ENCODE measurements at regions not wholly inside any gene's neighbourhood (a gene's known extent, or its start where the extent isn't known, plus 50 kb on each side); places are given as distances from the start of the nearest gene placed in this dataset.

GRCh38 chr4:187158003-187158402 lies 434.3 kb upstream of the FAT1 start:
- TF ChIP-seq CTCF (IDR thresholded peaks at IDR 0.05), result no peak
- 75 to 82% (median 77%) methylated on average over 10 of the region's 10 CpGs for WGBS, 4 donors
- no peak for DNase-seq
- Histone ChIP-seq H3K4me1 (replicated peaks in 1 of 2) (no peaks in the 10 kb centered on the region), H3K4me3 (no peak overlapping the region), H3K27me3 (no peaks in the 10 kb centered on the region), H3K36me3 (replicated peaks in 1 of 2) (no peaks in the 10 kb centered on the region), H3K9me3 (replicated peaks in 1 of 3) (no peaks in the 10 kb centered on the region), H3K27ac (no peak overlapping the region)
- intact Hi-C loops (cut with DNase I), result no loop called here

GRCh38 chr4:187160486-187160885 lies 436.8 kb upstream of the FAT1 start:
- Histone ChIP-seq H3K4me3 (no peak overlapping the region), H3K27me3 (no peaks in the 10 kb centered on the region), H3K9me3 (replicated peaks in 1 of 3) (no peaks in the 10 kb centered on the region), H3K27ac (no peak overlapping the region), H3K4me1 (replicated peaks in 1 of 2) (no peaks in the 10 kb centered on the region), H3K36me3 (replicated peaks in 1 of 2) (no peaks in the 10 kb centered on the region)
- no peak for DNase-seq
- 81 to 93% (median 89%) methylated on average over 3 of the region's 3 CpGs for WGBS, 4 donors
- intact Hi-C loops (cut with DNase I), result no loop called here
- TF ChIP-seq POLR2A (IDR thresholded peaks at IDR 0.05) (no peak), CTCF (IDR thresholded peaks at IDR 0.05) (no peak)

- intact Hi-C loops (cut with DNase I), result no loop called here
Measured at GRCh38 chr4:187166886-187167512, 443.3 kb upstream of the FAT1 start.

GRCh38 chr4:187171706-187172339 lies 448.2 kb upstream of the FAT1 start:
- Histone ChIP-seq H3K4me1 (replicated peaks in 1 of 2) (no peaks in the 10 kb centered on the region), H3K27me3 (no peaks in the 10 kb centered on the region), H3K36me3 (replicated peaks in 1 of 2) (no peaks in the 10 kb centered on the region), H3K4me3 (no peak overlapping the region), H3K27ac (no peak overlapping the region), H3K9me3 (replicated peaks in 1 of 3) (no peaks in the 10 kb centered on the region)
- no peak for DNase-seq
- TF ChIP-seq POLR2A (IDR thresholded peaks at IDR 0.05) (no peak), CTCF (IDR thresholded peaks at IDR 0.05) (no peak)
- intact Hi-C loops (cut with DNase I), result no loop called here
- WGBS, 4 donors, result 61 to 73% (median 68%) methylated on average over 12 of the region's 12 CpGs

More at GRCh38 chr4:187166886-187167512, 443.3 kb upstream of the FAT1 start:
- no peaks in the 10 kb centered on the region for H3K36me3 ChIP-seq (replicated peaks in 1 of 2)
- no peak overlapping the region for H3K27ac ChIP-seq
- no peak for TF ChIP-seq POLR2A (IDR thresholded peaks at IDR 0.05)
- no peak for TF ChIP-seq CTCF (IDR thresholded peaks at IDR 0.05)
- no peak overlapping the region for H3K4me3 ChIP-seq
- H3K4me1 ChIP-seq (replicated peaks in 1 of 2), result no peaks in the 10 kb centered on the region
- H3K27me3 ChIP-seq, result no peaks in the 10 kb centered on the region
- 85 to 89% (median 86%) methylated on average over 7 of the region's 7 CpGs for WGBS, 4 donors
- DNase-seq, result no peak
- H3K9me3 ChIP-seq (replicated peaks in 1 of 3), result no peaks in the 10 kb centered on the region
